ENCODE measurements at regions not wholly inside any gene's neighbourhood (a gene's known extent, or its start where the extent isn't known, plus 50 kb on each side); places are given as distances from the start of the nearest gene placed in this dataset.

DNA sequence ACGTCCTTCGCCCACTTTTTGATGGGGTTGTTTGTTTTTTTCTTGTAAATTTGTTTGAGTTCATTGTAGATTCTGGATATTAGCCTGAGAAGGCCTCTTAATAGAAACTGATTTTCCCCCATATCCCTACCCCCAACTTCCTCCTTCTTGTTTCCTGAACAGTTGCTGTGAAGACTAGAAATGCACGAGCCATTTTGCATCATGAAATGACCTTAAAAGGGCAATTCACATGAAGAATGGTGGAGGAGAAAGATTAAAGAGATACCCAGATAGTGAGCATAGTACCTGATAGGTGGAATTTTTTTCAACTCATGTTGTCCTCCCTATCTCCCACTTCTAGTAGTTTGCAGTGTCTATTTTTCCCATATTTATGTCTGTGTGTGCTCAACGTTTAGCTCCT is 55.2 kb upstream of the KCNH8 start:
- DNase-seq, result no peak

DNA sequence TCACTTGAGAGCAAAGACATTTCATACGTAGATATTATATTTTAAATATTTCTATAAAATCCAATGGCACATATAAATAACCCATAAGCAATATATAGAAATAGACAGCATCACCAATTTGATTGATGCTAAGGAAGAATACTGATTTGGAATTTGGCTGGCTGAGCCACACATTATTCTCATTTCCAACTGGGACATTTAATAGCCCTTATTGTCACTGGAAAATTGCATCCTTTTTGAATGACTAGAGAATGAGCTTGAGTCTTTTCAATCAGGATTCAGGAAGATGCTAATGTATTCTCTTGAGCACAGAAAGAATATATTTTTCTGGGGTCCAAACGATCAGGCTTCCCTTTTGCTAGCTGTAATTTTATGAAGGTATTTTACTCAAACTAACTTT is 70.9 kb upstream of the KCNH8 start:
- no peak for DNase-seq

DNA sequence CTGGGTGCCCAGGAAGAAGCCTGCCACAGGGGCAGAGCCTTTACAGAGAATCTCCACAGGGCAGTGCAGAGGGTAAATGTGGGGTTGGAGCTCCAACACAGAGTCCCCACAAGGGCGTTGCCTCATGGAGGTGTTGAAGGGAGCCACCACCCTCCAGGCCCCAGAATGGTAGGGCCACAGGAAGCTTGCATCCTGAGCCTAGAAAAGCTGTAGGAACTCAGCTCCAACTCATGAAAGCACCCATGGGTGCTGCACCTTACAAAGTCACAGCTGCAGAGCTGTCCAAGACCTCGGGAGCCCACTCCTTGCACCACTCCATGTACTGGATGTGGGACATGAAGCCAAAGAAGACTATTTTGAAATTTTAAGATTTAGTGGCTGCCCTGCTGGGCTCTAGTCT is 73.3 kb upstream of the KCNH8 start:
- no peak for DNase-seq

DNA sequence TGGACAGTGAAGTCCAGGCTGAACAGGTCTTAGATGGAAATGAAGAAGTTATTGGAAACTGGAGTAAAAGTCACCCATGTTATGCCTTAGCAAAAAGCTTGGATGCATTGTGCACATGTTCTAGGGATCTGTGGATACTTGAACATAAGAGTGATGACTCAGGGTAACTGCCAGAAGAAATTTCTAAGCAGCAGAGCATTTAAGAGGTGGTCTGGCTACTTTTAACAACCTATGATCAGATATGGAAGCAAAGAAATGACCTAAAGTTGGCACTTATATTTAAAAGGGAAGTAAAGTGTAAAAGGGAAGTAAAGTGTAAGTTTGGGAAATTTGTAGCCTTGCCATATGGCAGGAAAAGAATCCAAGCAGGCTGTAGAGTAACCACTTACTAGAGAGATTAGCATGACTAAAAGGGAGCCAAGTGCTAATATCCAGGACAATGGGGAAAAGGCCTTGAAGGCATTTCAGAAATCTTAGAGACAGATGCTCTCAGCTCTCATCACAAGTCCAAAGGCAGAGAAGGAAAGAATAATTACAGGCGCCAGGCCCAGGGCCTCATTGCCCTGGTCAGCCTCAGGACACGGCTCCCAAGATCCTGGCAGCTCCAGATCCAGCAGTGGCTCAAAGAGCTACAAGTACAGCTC is 73.9 kb upstream of the KCNH8 start:
- no peak for DNase-seq

DNA sequence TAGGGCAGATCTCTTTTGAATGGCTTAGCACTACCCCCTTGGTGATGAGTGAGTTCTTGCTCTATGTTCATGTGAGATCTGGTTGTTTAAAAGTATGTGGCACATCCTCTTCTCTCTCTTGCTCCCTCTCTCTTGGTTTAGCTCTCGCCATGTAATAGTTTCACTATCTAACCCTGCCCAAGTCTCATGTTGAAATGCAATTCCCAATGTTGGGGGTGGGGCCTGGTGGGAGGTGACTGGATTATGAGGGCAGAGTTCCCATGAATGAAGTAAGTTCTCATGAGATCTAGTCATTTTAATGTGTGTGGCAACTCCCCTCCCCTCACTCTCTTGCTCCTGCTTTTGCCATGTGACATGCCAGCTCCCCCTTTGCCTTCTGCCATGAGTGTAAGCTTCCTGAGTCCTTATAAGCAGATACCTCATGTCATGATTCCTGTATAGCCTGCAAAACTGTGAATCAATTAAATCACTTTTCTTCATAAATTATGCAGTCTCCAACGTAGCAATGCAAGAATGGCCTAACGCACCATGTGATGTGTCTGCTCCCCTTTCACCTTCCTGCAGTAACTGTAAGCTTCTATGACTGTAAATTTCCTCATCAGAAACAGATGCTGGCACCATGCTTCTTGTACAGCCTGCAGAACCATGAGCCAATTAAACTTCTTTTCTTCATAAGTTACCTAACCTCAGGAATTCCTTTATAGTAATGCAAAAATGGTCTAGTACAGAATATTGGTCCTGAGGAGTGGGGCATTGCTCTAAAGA is 74.8 kb upstream of the KCNH8 start:
- no peak for DNase-seq

DNA sequence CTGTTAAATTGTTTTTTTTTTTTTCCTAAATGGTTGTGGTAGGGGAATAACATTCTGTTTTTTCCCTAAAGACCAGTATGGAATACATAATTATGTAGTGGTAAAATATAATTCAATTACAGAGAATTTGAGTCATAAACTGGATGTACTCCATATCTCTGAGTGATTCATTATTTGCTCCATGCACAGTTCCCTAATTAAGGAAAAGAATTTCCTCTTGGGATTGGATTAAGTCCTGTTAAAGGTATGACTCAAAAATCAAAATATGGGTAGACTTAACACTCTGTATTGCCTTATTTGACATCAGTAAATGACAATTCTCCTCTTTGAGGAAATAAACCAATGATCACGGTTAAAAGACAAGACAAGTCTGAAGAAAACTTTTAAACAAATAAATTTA is 78.0 kb upstream of the KCNH8 start:
- no peak for DNase-seq

DNA sequence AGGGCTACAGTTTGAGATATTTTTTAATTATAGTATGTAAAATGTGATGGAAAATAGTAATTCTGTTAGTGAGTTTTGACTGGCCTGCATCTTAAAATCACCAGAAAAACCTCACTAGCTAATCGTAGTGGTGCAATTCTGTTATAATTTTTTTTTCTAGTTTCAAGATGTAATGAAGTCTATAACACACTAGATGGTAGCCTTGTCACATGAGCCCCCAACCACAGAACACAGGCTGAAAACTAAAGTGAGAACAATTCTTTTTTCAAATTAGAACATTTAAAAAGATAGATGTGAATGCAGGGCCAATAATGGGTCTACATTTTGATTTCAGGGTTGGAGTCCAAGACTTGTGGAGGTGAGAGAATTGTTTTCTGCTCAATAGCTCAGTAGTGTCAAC is 83.3 kb upstream of the KCNH8 start:
- no peak for DNase-seq

DNA sequence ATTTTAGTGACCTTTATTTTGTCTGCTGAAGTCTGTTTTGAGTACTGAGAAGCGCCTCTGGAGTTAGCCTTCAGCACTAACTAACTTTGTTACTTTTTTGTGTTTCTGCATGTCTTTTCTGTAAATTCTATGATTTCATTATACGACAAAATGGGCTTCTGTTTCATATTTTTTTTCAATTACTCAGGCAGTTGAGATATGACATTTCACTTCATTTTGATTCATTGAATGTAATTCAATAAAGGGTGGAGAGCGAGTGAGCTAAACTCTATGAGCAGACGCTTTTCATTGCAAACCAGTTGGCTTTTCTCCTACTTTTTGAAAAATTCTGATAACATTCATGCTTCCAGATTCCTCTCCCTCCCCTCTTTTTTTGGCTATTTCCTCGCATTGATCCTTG is 84.4 kb upstream of the KCNH8 start:
- no peak for DNase-seq

DNA sequence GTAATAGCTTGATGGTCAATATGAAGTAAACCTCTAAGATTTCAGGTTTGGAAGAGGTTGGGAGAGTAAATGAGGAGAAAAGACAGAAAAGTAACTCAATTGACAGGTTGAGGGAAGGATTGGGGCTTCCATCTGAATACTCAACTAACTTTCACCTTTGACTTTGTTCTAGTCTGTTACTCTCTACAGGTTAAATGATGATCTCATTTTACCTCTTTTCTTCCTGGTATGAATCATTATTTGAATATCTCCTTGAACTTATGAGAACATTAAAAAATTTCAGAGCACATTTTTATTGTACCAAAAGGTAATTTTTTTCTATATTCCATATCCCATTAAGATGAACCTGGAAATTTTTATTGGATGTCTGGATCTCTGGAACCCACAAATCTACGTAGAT is 87.9 kb upstream of the KCNH8 start:
- no peak for DNase-seq

DNA sequence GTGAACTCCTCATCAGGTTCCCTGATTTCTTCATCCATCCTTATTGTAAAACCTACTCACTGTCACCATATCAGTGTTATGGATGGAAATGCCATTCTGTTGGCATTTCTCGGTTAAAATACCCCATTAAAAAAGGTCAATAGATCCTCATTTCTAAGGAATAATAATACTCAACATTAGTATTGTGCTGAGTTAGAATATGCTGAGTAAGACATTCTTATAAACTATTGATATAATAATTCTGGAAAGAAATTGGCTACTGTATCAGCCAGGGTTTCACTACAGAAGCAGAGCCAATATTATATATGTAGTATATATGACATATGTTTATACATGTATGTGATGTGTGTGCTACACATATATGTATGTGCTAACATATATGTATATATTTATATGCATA is 95.4 kb upstream of the KCNH8 start:
- DNase-seq, result no peak

DNA sequence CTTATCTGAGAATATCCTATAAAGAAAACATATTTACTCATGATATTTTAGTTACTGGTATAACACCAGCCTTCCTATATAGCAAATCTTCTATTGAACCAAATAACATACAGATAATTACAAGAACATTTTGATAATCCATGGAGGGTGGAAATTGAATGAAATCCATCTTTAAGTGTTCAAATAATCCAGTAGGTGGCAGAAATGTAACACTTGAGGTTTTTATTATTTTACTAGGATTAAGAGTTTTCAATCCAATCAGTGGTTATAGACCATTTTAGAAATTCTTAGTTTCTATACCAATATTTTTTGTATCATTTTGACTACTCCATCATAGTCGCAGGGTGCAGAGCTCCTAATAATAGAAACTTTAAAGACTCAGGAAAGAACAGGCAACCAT is 101.9 kb upstream of the KCNH8 start:
- DNase-seq, result no peak

DNA sequence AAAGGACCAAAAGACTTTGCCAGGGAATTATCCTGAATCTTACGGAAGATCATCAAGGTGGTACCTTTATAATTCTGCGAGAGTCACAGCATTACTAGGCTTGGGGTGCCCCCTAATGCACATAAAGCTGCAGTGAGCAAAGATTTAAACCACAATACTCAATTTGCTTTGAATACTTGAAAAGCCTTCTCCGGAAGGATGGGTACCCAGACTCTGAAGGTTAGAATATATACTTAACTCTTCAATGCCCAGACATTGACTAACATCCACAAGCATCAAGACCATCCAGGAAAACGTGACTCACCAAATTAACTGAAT is 117.8 kb upstream of the KCNH8 start:
- DNase-seq, result no peak

DNA sequence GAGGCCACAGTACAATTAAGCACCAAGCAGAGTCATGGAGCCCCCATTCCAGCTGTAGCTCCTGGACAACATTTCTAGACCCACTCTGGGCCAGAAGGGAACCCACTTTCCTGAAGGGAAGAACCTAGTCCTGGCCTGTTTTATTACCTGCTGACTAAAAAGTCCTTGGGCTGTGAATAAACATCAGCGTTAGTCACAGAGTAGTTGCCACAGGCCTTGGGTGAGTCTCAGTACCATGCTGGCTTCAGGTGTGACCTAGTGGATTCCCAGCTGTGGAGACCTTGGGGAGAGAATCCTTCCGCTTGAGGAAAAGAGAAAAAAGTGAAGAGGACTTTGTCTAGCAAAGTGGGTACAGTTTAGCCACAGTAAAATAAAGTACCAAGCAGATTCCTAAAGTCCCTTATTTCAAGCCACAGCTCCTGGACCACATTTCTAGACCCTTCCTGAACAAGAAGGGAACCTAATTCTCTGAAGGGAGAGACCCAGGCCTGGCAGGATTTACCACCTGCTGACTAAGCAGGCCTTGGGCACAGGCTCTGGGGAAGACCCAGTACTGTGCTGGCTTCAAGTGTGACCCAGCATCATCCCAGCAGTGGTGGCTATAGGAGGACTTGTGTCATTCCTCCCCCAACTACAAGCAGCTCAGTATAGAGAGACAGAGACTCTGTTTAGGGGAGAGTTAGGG is 118.3 kb upstream of the KCNH8 start:
- no peak for DNase-seq

DNA sequence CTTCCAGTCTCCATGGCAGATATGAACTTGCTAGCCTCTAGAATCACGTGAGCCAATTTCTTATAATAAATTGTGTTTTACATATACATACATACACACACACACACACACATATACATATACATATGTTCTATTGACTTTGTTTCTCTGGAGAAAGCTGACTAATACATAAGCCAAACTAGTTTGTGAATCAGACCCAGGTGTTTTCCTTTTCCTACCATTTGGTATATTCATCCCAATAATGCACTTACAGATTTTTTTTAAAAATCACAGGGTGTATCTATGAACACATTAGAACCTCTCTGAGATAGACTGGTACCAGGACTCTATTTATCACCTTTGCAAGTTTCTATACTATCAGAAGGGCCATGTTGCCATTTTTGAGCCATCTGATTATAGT is 122.9 kb upstream of the KCNH8 start:
- DNase-seq, result no peak

DNA sequence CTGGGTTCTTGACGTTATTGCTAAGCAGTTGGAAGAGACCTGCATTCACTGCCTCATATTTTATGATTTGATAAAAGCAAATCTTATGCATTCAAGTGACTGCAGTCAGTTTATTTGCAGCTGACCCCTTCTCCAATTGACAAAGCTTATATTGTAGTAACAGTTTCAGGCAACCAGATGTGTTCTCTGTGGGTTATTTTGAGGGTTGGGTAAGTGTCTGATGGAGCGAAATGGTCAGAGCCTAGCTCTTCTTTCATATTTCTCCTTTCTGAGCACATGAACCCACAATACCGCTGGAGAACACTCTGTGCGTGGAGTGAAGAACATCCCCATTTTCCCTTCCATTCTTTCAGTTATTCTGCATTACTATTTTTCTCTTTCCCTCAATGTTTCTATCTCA is 125.8 kb upstream of the KCNH8 start:
- DNase-seq, result no peak

DNA sequence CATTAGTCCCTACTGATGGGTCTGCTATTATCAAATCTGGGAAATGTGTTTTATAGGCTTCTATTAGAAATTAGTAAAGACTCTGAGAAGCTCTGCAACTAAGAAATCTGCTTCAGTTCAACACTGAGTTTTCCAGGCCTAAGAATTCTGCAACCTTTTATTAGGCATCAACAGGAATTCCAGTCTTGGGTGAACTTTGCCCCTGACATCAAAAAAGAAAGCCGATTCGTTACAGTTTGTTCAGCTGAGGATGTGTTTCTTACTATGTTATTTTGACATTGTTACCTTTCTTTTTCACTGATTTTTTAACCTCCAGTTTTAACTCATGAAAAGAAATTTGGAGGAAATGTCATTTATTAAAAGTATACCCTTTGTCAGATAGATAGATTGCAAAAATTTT is 131.5 kb upstream of the KCNH8 start:
- no peak for DNase-seq

DNA sequence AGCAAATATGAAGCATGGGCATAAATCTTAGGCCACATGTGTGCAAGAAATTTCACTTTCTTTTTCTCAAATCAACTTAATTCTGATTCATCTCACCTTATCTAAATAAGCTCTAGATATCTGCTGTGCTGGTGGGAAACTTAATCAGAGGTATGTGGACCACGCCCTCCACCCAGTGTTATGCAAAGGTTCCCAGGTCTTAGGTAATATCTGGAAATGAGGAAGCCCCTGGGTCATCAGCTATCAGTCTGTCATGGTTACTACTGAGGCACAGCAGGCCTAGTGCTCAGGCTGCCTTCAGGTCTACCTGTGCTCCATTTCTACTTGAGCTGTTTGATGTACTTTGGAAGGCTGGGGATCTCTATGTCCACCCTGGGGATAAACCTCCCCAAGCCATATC is 134.4 kb upstream of the KCNH8 start:
- no peak for DNase-seq

DNA sequence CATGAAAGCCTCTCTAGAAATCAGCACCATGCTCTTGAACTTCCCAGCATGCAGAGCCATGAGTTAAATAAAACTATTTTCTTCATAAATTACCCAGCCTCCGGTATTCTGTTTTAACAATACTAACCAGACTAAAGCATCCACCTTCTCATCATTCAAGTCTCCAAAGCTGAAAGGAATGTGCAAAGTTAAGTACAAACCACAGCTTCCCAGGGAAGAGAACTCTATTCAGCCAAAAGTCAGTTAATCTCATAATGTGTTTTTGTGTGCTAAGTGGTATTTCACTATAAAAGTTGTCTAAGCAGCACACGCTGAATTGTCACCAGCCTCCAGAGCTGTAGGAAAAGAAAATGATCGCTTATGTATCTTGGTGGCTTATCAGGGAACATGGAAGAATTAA is 135.5 kb upstream of the KCNH8 start:
- DNase-seq, result no peak

DNA sequence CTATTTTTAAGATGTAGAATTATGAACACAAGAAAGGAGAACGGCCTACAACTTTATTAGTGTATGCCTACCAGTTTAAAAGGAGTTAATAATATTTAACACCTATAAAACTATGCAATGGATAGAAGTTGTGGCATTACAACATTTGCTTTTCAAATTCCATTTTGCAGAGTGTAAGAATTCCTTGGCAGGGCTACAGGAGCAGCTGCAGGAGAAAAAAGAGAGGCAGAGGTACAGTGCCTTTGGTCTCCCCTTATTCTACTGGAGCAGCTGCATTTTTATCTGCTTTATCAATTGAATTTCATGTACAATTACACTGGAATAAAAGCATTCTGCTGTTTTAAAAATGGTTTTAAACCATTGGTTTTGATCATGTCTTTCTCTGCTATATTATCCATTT is 145.7 kb upstream of the KCNH8 start:
- DNase-seq, result no peak

DNA sequence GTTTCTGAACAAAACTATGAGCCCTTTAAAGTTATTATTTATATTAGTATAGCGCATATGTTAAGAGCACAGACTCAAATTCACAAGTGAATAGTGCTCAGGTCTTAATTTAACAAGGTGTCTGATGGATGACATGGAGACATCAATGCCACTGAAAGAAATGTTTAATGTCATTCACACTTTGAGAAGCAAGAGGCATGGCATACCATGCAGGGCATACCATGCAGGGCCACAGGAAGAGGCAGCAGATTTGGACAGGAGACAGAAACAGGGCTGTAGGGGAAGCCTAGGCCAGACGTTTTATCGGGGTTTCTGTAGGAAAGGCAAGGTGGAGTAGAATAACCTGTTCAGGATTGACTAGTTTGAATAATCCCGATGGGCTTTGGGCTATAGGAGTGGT is 150.2 kb upstream of the KCNH8 start:
- DNase-seq, result no peak

DNA sequence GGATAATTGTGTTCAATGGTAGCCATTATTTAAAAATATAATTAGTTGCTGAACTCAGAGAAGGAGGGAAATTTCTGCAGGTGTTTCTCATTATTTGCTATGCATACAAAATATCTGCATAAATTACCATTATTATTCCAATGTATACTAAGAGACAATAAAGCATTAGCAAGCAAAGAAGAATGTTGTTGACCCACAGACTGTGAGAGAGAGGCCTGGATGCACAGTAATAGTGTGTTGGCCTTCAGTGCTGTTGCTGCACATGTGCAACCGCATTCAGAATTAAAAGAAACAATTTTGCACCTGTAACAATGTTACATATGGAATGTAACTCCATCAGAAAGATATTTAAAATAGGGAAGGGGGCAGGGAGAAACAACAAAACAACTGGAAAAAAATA is 155.6 kb upstream of the KCNH8 start:
- no peak for DNase-seq

DNA sequence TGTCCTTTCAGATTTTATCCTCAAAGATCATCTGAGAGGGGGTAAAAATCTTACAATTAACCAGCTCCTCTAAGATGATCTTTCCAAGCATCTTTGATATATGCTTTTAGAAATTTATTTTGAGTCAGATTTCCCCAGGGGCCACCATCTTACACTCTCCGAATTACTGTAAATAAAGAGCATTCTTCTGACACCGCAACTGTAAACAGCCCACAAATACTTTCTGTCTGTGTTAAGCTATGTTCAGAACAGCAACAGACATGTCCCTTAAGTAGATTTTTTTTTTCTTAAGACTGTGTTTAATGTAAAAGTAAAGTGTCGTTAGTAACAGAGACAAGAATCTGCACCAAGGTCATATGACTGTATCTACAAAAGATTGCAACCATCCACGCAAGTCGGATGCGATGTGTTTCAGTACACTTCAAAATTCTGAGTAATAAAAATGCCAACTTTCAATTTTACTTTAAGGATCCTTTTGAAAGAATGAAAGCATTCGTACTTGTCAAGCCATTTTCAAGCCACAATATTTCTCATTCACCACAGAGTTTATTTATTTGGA is 159.0 kb upstream of the KCNH8 start:
- DNase-seq, result no peak

DNA sequence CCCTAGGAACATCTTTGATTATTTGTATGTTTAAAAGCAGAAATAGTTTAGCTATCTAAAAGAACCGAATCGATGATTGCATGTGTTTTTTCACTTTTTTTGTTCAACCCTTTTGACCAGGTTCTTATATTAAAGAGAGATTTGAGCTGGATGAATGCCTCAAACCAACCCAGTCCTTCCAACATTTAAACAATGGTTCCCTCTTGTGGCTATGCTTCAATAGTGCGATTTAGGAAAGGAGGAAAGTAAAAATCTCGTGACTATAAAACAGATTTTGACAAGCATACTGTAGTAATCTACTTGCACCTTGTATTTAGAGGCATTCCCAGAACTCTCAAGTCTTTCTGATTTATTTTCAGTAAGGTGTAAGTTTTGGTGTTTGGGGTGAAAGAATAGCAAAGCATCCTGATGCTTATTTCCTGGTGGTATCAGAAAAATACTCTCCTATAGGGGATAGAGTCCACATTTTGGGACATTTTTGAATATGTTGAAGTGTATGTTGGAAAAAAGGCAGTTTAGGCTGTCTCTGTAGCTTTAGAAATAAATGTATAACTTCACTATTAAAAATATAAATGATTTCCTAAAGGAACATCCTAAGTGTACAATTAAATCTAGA is 159.6 kb upstream of the KCNH8 start:
- no peak for DNase-seq
